Breast epithelium (tissue), 3 donors: ENCODE measurements at regions not wholly inside any gene's neighbourhood (a gene's known extent, or its start where the extent isn't known, plus 50 kb on each side); places are given as distances from the start of the nearest gene placed in this dataset.

Experiments used
- CTCF ChIP-seq, 3 donors: fragments of 450-650 bp; IDR thresholded peaks; one replicate each; pipeline ENCODE4 v1.5.1; 2016 to 2017; ENCODE audit warnings: antibody characterized with exemption in 3 of 3, mild to moderate bottlenecking in 3 of 3, moderate library complexity in 3 of 3
- POLR2A ChIP-seq: fragments of 450-650 bp; IDR thresholded peaks from one replicate; pipeline ENCODE4 v1.6.1; 2016; ENCODE audit warnings: antibody characterized with exemption, mild to moderate bottlenecking, moderate library complexity
- POLR2AphosphoS5 ChIP-seq, 3 donors: sonication (generic); formaldehyde crosslinking; IDR thresholded peaks; one replicate each; pipeline ENCODE4 v1.6.1; 2017; ENCODE audit warnings: antibody characterized with exemption in 3 of 3

DNA sequence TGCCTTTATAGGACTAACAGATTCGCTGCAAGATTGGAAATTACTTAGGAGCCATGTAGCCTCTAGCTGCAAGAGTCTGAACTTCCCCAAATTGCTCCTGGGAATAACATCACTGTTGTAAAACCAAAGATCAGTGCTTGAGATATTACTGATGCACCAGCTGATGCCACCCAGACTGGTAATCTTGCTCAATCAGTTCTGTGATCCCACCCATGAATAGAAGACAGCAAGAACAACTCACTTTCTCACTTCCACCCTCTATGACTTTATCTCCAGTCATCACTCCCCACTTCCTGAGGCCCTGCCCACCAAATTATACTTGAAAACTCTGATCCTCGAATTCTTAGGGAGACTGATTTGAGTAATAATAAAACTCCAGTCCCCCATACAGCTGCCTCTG lies 1011.1 kb downstream of the PLA2G4A start:
- no peak for TF ChIP-seq CTCF (IDR thresholded peaks at IDR 0.05)
- no peak for TF ChIP-seq POLR2AphosphoS5 (IDR thresholded peaks at IDR 0.05)
- no peak for TF ChIP-seq POLR2A
